ENCODE measurements at regions not wholly inside any gene's neighbourhood (a gene's known extent, or its start where the extent isn't known, plus 50 kb on each side); places are given as distances from the start of the nearest gene placed in this dataset.
"Not testable (repeated sequence)": the region's sequence is repeated elsewhere in the genome, so short reads cannot be mapped to it uniquely, and the experiment has no call there.

GRCh38 chr10:7069706-7070105 is 341.1 kb downstream of the SFMBT2 start:
- DNase-seq (ENCODE audit: low read depth in 2 of 2): no peak

GRCh38 chr10:7056216-7056615 is 354.6 kb downstream of the SFMBT2 start:
- no peak for DNase-seq (ENCODE audit: low read depth in 2 of 2)

- no peak for DNase-seq (ENCODE audit: low read depth in 2 of 2)
These were observed 355.9 kb downstream of the SFMBT2 start for GRCh38 chr10:7054915-7055314.

DNA sequence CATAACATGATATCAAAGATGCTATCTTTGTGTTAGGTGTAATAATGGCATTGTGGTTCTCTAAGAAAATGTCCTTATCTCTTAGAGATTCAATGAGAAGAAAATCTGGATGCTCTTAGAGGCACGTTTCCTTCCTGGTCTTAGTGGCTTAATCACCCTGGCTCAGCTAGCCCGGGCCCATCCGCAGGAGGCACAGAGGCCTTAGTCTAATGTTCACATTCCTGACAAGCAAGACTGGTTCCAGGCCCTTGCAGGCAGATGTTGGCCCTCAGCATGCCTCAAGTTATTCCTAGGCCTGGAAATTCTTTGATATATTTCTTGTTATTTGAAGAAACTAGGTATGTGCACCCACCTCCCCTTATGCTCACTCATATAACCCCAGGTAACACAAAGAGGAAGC is 357.6 kb downstream of the SFMBT2 start:
- DNase-seq (ENCODE audit: low read depth in 2 of 2): no peak

DNA sequence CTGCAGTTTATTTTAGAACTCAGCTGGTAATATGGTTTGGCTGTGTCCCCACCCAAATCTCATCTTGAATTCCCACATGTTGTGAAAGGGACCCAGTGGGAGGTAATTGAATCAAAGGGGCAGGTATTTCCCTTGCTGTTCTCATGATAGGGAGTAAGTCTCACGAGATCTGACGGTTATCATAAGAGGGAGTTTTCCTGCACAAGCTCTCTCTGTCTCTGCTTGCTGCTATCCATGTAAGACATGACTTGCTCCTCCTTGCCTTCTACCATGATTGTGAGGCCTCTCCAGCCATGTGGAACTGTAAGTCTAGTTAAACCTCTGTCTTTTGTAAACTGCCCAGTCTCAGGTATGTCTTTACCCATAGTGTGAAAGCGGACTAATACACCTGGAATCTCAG is 360.8 kb downstream of the SFMBT2 start:
- not testable (repeated sequence) for DNase-seq (ENCODE audit: low read depth in 2 of 2)

GRCh38 chr10:7048061-7048460 is 362.8 kb downstream of the SFMBT2 start:
- no peak for DNase-seq (ENCODE audit: low read depth in 2 of 2)

GRCh38 chr10:7046615-7047014 is 364.2 kb downstream of the SFMBT2 start:
- no peak for DNase-seq (ENCODE audit: low read depth in 2 of 2)

GRCh38 chr10:7045891-7046599 is 364.8 kb downstream of the SFMBT2 start:
- DNase-seq (ENCODE audit: low read depth in 2 of 2): no peak

- no peak for DNase-seq (ENCODE audit: low read depth in 2 of 2)
These were observed 367.7 kb downstream of the SFMBT2 start for GRCh38 chr10:7043055-7043653.

- no peak for DNase-seq (ENCODE audit: low read depth in 2 of 2)
These were observed 368.3 kb downstream of the SFMBT2 start for GRCh38 chr10:7042419-7043054.

DNA sequence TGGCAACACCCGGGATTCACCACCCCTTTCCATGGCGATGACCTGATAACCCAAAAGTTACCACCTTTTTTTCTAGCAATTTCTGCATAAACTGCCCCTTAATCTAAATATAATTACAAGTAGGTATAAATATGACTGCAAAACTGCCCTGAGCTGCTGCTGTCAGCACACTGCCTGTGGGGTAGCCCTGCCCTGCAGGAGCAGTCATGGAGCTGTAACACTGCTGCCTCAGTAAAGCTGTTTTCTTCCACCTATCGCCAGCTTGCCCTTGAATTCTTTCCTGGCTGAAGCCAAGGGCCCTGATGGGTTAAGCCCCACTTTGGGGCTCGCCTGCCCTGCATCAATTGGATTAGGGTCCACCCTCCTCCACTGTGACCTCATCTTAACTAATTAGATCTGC is 368.8 kb downstream of the SFMBT2 start:
- DNase-seq (ENCODE audit: low read depth in 2 of 2): no peak

- no peak for DNase-seq (ENCODE audit: low read depth in 2 of 2)
These were observed 370.2 kb downstream of the SFMBT2 start for GRCh38 chr10:7040681-7041080.

GRCh38 chr10:7039859-7040258 is 371.0 kb downstream of the SFMBT2 start:
- no peak for DNase-seq (ENCODE audit: low read depth in 2 of 2)

DNA sequence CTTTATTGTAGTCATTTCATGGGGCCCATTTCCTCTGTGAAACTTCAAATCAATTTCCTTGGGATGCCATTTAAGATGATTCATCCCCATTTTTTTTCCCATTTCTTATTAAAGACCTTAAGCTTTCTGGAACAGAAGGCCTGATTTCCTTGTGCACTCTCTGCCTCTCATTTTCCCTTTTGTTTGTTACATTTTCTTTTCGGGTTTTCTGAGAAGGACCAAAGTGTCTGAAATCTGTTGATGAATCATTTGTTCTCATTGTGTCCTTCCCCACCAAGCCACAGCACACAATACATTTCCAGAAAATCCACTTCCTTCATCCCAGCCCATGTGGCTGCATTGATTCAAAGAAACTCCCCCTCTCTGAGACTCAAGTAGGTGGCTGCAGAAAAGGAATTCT is 372.4 kb downstream of the SFMBT2 start:
- no peak for DNase-seq (ENCODE audit: low read depth in 2 of 2)

DNA sequence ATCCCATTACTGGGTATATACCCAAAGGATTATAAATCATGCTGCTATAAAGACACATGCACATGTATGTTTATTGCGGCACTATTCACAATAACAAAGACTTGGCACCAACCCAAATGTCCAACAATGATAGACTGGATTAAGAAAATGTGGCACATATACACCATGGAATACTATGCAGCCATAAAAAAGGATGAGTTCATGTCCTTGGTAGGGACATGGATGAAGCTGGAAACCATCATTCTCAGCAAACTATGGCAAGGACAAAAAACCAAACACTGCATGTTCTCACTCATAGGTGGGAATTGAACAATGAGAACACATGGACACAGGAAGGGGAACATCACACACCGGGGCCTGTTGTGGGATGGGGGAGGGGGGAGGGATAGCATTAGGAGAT is 373.4 kb downstream of the SFMBT2 start:
- DNase-seq (ENCODE audit: low read depth in 2 of 2): not testable (repeated sequence)

DNA sequence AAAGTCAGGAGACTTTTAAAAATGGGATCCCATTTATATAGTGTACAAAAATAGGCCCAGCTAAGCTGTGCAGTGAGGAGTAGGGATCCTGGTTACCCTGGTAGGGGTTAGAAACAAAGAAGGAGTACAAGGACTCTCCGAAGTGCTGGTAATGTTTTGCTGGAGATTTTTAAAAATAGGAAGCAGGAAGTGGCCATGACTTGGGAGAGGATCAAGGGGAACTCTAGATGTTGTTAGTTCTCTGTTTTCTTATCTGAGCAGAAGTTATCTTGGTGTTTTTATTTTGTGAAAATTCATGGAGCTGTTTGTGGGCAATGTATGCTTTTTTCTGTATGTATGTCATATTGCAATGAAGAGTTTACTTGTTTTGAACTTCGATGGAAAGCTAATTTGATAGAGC is 373.9 kb downstream of the SFMBT2 start:
- DNase-seq (ENCODE audit: low read depth in 2 of 2): no peak

GRCh38 chr10:7035126-7035761 is 375.6 kb downstream of the SFMBT2 start:
- peak; percentile 29 to 42 for DNase-seq (ENCODE audit: low read depth in 2 of 2)

DNA sequence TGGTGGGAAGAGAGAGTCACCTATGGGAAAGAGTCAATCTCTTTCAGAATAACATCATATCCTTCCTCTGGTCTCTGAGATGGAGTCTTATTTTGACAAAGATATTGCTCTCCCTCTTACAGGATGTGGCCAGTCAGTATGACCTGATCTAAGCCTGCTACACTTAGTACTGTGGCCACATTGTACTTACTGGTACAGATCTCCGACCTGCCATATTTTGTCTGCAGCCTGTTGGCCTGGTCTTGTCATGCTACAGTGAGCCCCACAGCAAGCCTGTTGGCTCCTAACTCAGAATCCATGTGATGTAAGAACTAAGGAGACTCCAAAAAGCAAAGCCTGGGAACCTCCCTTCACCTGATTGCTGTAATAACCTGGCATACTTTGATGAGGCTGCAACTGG is 377.8 kb downstream of the SFMBT2 start:
- DNase-seq (ENCODE audit: low read depth in 2 of 2): no peak

- no peak for DNase-seq (ENCODE audit: low read depth in 2 of 2)
These were observed 380.5 kb downstream of the SFMBT2 start for GRCh38 chr10:7030134-7030855.

- DNase-seq (ENCODE audit: low read depth in 2 of 2): no peak
These were observed 381.2 kb downstream of the SFMBT2 start for GRCh38 chr10:7029672-7030071.

- DNase-seq (ENCODE audit: low read depth in 2 of 2): no peak
These were observed 382.0 kb downstream of the SFMBT2 start for GRCh38 chr10:7028809-7029166.
